Kidney glomerular epithelial cell (primary cell): ENCODE measurements at regions not wholly inside any gene's neighbourhood (a gene's known extent, or its start where the extent isn't known, plus 50 kb on each side); places are given as distances from the start of the nearest gene placed in this dataset.

Experiments used
- DNase-seq: peaks from one replicate; lab custom pipeline; 2025; lab: John Stamatoyannopoulos, UW

- DNase-seq, result no peak
These were observed 291.6 kb upstream of the CDH4 start for GRCh38 chr20:60960500-60960899.

GRCh38 chr20:60961551-60961950 lies 290.5 kb upstream of the CDH4 start:
- DNase-seq, result no peak

GRCh38 chr20:60962367-60963045 lies 289.6 kb upstream of the CDH4 start:
- no peak for DNase-seq

GRCh38 chr20:60963146-60963545 lies 288.9 kb upstream of the CDH4 start:
- DNase-seq, result no peak

- DNase-seq, result no peak
These were observed 287.1 kb upstream of the CDH4 start for GRCh38 chr20:60964911-60965310.

GRCh38 chr20:60966031-60966430 lies 286.0 kb upstream of the CDH4 start:
- no peak for DNase-seq

GRCh38 chr20:60966766-60967165 lies 285.3 kb upstream of the CDH4 start:
- no peak for DNase-seq

GRCh38 chr20:60967431-60968316 lies 284.4 kb upstream of the CDH4 start:
- no peak for DNase-seq

GRCh38 chr20:60968853-60969720 lies 283.0 kb upstream of the CDH4 start:
- no peak for DNase-seq

- DNase-seq, result no peak
These were observed 281.5 kb upstream of the CDH4 start for GRCh38 chr20:60970601-60971000.

- DNase-seq, result no peak
These were observed 278.0 kb upstream of the CDH4 start for GRCh38 chr20:60974022-60974421.

- no peak for DNase-seq
These were observed 277.6 kb upstream of the CDH4 start for GRCh38 chr20:60974441-60974945.

- DNase-seq, result no peak
These were observed 275.9 kb upstream of the CDH4 start for GRCh38 chr20:60976139-60976538.

GRCh38 chr20:60976913-60977312 lies 275.1 kb upstream of the CDH4 start:
- DNase-seq, result no peak

GRCh38 chr20:60977901-60978300 lies 274.2 kb upstream of the CDH4 start:
- DNase-seq, result no peak

GRCh38 chr20:60984666-60985065 lies 267.4 kb upstream of the CDH4 start:
- DNase-seq, result no peak

GRCh38 chr20:60986506-60987156 lies 265.4 kb upstream of the CDH4 start:
- no peak for DNase-seq

GRCh38 chr20:60990061-60990460 lies 262.0 kb upstream of the CDH4 start:
- no peak for DNase-seq

GRCh38 chr20:60990643-60991042 lies 261.4 kb upstream of the CDH4 start:
- no peak for DNase-seq

- DNase-seq, result no peak
These were observed 258.5 kb upstream of the CDH4 start for GRCh38 chr20:60993433-60994044.

GRCh38 chr20:60999250-60999649 lies 252.8 kb upstream of the CDH4 start:
- no peak for DNase-seq
